Nephron (organoid): ENCODE measurements at regions not wholly inside any gene's neighbourhood (a gene's known extent, or its start where the extent isn't known, plus 50 kb on each side); places are given as distances from the start of the nearest gene placed in this dataset.
A peak's percentile ranks its signal among the peaks of the same experiment; 100 is the strongest.

Experiments
- H3K27ac Mint-ChIP-seq, 3 experiments: 2 replicates each; pipeline ENCODE4 v1.8.0; 2020; ENCODE audit warnings: mixed read lengths in 3 of 3, mild to moderate bottlenecking in 2 of 3, moderate library complexity in 1 of 3
- H3K27me3 Mint-ChIP-seq: 2 replicates; pipeline ENCODE4 v1.8.0; 2021; ENCODE audit warnings: low read depth, mild to moderate bottlenecking, moderate library complexity, mixed read lengths
- H3K36me3 Mint-ChIP-seq: 2 replicates; pipeline ENCODE4 v1.8.0; 2020; ENCODE audit warnings: low read depth, mixed read lengths
- H3K4me1 Mint-ChIP-seq: 2 replicates; pipeline ENCODE4 v1.8.0; 2020; ENCODE audit warnings: mixed read lengths
- H3K4me3 Mint-ChIP-seq, 3 experiments: 2 replicates each; pipeline ENCODE4 v1.8.0; 2020; ENCODE audit warnings: mild to moderate bottlenecking in 3 of 3, mixed read lengths in 3 of 3, moderate library complexity in 2 of 3
- H3K9me3 Mint-ChIP-seq: 2 replicates; pipeline ENCODE4 v1.8.0; 2020; ENCODE audit warnings: mixed read lengths
- TF ChIP-seq, protein P1 (sequence below), 3 experiments: fragments of 200-600 bp; sonication (generic); IDR thresholded peaks; one replicate each; pipeline ENCODE4 v1.5.0; 2021; ENCODE audit warnings: antibody characterized with exemption in 3 of 3; ENCODE audit not compliant: unreplicated experiment in 3 of 3

- H3K4me3 Mint-ChIP-seq, result no peak overlapping the region
- H3K27me3 Mint-ChIP-seq, result no peaks in the 10 kb centered on the region
- H3K36me3 Mint-ChIP-seq, result no peaks in the 10 kb centered on the region
- peaks cover 5% of the 10 kb centered on the region for H3K9me3 Mint-ChIP-seq
- H3K27ac Mint-ChIP-seq, result no peak overlapping the region
- TF ChIP-seq, protein P1, sequence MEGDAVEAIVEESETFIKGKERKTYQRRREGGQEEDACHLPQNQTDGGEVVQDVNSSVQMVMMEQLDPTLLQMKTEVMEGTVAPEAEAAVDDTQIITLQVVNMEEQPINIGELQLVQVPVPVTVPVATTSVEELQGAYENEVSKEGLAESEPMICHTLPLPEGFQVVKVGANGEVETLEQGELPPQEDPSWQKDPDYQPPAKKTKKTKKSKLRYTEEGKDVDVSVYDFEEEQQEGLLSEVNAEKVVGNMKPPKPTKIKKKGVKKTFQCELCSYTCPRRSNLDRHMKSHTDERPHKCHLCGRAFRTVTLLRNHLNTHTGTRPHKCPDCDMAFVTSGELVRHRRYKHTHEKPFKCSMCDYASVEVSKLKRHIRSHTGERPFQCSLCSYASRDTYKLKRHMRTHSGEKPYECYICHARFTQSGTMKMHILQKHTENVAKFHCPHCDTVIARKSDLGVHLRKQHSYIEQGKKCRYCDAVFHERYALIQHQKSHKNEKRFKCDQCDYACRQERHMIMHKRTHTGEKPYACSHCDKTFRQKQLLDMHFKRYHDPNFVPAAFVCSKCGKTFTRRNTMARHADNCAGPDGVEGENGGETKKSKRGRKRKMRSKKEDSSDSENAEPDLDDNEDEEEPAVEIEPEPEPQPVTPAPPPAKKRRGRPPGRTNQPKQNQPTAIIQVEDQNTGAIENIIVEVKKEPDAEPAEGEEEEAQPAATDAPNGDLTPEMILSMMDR (IDR thresholded peaks at IDR 0.05; ENCODE audit: unreplicated experiment in 3 of 3), result no peak
- H3K4me1 Mint-ChIP-seq, result peaks cover 13% of the 10 kb centered on the region
These were observed 161.4 kb upstream of the MPHOSPH6 start for GRCh38 chr16:82331397-82331796.

DNA sequence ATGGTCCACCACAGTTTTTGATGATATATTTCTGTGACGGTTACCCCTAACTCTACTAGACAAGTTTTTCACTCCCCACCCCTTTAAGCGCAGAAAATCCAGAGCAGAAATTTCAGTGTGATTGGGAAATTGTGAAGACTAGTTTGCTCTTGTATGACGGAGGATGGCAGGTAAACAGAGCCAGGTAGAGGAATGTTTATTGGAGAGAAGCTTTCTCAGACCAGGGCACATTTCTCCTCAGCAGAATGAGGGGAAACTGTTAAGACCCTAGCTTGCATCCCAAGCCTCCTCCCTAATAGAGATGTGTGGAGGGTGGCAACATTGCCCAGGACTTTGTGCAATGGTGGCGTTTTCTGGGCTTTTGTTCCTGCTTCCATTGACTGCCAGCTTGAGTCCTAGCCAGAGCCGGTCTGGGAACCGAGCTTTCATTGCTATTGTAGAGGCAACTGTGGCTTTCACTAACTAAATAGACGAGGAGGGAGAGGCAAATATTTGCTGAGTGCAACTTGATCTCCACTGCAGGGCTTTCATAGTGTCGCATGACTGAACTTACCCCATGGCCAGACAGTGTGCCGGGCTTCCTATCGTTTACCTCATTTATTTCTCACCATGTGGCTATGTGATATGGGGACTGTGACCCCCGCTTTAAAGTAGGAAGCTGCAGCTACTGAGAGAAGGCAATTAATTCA is 159.6 kb upstream of the MPHOSPH6 start:
- TF ChIP-seq, protein P1 (IDR thresholded peaks at IDR 0.05; ENCODE audit: unreplicated experiment in 3 of 3), result no peak
- peaks cover 13% of the 10 kb centered on the region for H3K4me1 Mint-ChIP-seq
- H3K27ac Mint-ChIP-seq, result no peak overlapping the region
- no peaks in the 10 kb centered on the region for H3K27me3 Mint-ChIP-seq
- H3K9me3 Mint-ChIP-seq, result peaks cover 3% of the 10 kb centered on the region
- no peak overlapping the region for H3K4me3 Mint-ChIP-seq
- no peaks in the 10 kb centered on the region for H3K36me3 Mint-ChIP-seq

- Mint-ChIP-seq H3K27me3 (no peaks in the 10 kb centered on the region), H3K36me3 (peaks cover 2% of the 10 kb centered on the region), H3K27ac (no peak overlapping the region), H3K9me3 (peaks cover 10% of the 10 kb centered on the region), H3K4me1 (peaks cover 13% of the 10 kb centered on the region), H3K4me3 (no peak overlapping the region)
- TF ChIP-seq, protein P1 (IDR thresholded peaks at IDR 0.05; ENCODE audit: unreplicated experiment in 3 of 3), result no peak
These were observed 159.0 kb upstream of the MPHOSPH6 start for GRCh38 chr16:82328881-82329469.

- Mint-ChIP-seq H3K4me3 (no peak overlapping the region), H3K27ac (no peak overlapping the region), H3K27me3 (no peaks in the 10 kb centered on the region), H3K4me1 (no peaks in the 10 kb centered on the region), H3K9me3 (peaks cover 23% of the 10 kb centered on the region), H3K36me3 (peaks cover 4% of the 10 kb centered on the region)
- TF ChIP-seq, protein P1 (IDR thresholded peaks at IDR 0.05; ENCODE audit: unreplicated experiment in 3 of 3), result no peak
These were observed 153.1 kb upstream of the MPHOSPH6 start for GRCh38 chr16:82323171-82323570.

- H3K27me3 Mint-ChIP-seq, result no peaks in the 10 kb centered on the region
- TF ChIP-seq, protein P1 (IDR thresholded peaks at IDR 0.05; ENCODE audit: unreplicated experiment in 3 of 3), result no peak
- no peaks in the 10 kb centered on the region for H3K4me1 Mint-ChIP-seq
- no peak overlapping the region for H3K4me3 Mint-ChIP-seq
- no peak overlapping the region for H3K27ac Mint-ChIP-seq
- peaks cover 4% of the 10 kb centered on the region for H3K36me3 Mint-ChIP-seq
- H3K9me3 Mint-ChIP-seq, result peaks cover 23% of the 10 kb centered on the region
These were observed 152.2 kb upstream of the MPHOSPH6 start for GRCh38 chr16:82322177-82322576.

- H3K27me3 Mint-ChIP-seq, result peaks cover 6% of the 10 kb centered on the region
- no peak overlapping the region for H3K4me3 Mint-ChIP-seq
- H3K27ac Mint-ChIP-seq, result peak overlapping the region in 1 of 3 experiments; percentile 3
- H3K36me3 Mint-ChIP-seq, result peaks cover 2% of the 10 kb centered on the region
- H3K4me1 Mint-ChIP-seq, result no peaks in the 10 kb centered on the region
- TF ChIP-seq, protein P1 (IDR thresholded peaks at IDR 0.05; ENCODE audit: unreplicated experiment in 3 of 3), result no peak
- H3K9me3 Mint-ChIP-seq, result peaks cover 14% of the 10 kb centered on the region
These were observed 149.0 kb upstream of the MPHOSPH6 start for GRCh38 chr16:82319038-82319437.
